HepG2 (cell line): ENCODE measurements at regions not wholly inside any gene's neighbourhood (a gene's known extent, or its start where the extent isn't known, plus 50 kb on each side); places are given as distances from the start of the nearest gene placed in this dataset.
A peak's percentile ranks its signal among the peaks of the same experiment; 100 is the strongest.

Experiments
- ATAC-seq: fragments of 200-7000 bp; cut with Tn5 transposase; 3 replicates; pipeline ENCODE4 v1.9.1; 2020; ENCODE audit warnings: mild to moderate bottlenecking, moderate library complexity
- BruUV-seq: library from RNA; stranded (reverse); fragments of 400-500 nt; replicated peaks from 2 replicates; lab custom pipeline; 2021; lab: Mats Ljungman, UMichigan
- CTCF ChIA-PET: fragments of 300-600 bp; formaldehyde crosslinking; extraction: SDS; loops from one replicate; lab custom pipeline; 2021; ENCODE audit warnings: low total read pairs, inconsistent platforms, low intra/inter-chr PET ratio; lab: Yijun Ruan, JAX
- POLR2A ChIA-PET: fragments of 350-600 bp; sonication (Branson Sonifier 250); formaldehyde crosslinking; loops from one replicate; lab custom pipeline; 2020; ENCODE audit warnings: antibody characterized with exemption, inconsistent platforms; lab: Yijun Ruan, JAX
- DNase-seq: peaks from one replicate; pipeline ENCODE4 v3.0.0-alpha.2; 2015; ENCODE audit warnings: low spot score
- FAIRE-seq: peaks from 3 replicates; lab custom pipeline; 2011; peaks lifted over from hg19 to GRCh38; lab: Jason Lieb, UNC
- H2AFZ ChIP-seq: one replicate; pipeline ENCODE4 v1.6.1; 2011; ENCODE audit warnings: low read length, inconsistent platforms
- H3K27ac ChIP-seq: fragments of 300-600 bp; 3 replicates; pipeline ENCODE4 v1.8.0; 2011; ENCODE audit warnings: mixed run types, mild to moderate bottlenecking, mixed read lengths, low read length, inconsistent platforms; ENCODE audit not compliant: insufficient read depth; ENCODE audit errors: extremely low read length
- H3K27me3 ChIP-seq, 2 experiments: fragments of 200-600 bp in 1 of 2; 2 replicates in 1 of 2; 3 replicates in 1 of 2; pipeline versions ENCODE4 v1.6.0 to v1.8.0; 2011; ENCODE audit warnings: low read length in 2 of 2, mild to moderate bottlenecking in 2 of 2, moderate library complexity in 2 of 2, inconsistent platforms in 1 of 2; ENCODE audit not compliant: insufficient read depth in 2 of 2, control insufficient read depth in 1 of 2
- H3K36me3 ChIP-seq, 2 experiments: fragments of 200-600 bp in 1 of 2; replicated peaks in 1 of 2; 2 replicates in 1 of 2; 3 replicates in 1 of 2; pipeline versions ENCODE4 v1.5.1 to v1.8.0; 2011; ENCODE audit warnings: low read length in 2 of 2, inconsistent platforms in 1 of 2; ENCODE audit not compliant: insufficient read depth in 2 of 2, control insufficient read depth in 1 of 2
- H3K4me1 ChIP-seq: 2 replicates; pipeline ENCODE4 v1.5.1; 2012; ENCODE audit warnings: low read length, inconsistent platforms; ENCODE audit not compliant: insufficient read depth
- H3K4me2 ChIP-seq: 2 replicates; pipeline ENCODE4 v1.6.0; 2011; ENCODE audit warnings: low read depth, low read length, inconsistent platforms
- H3K4me3 ChIP-seq, 3 experiments: fragments of 200-600 bp in 1 of 3; sonication (generic), shearing (Covaris generic) in 1 of 3; replicated peaks in 1 of 3; 2 replicates each; pipeline ENCODE4 v1.5.1; 2011 to 2016; ENCODE audit warnings: low read length in 3 of 3, inconsistent platforms in 2 of 3, low read depth in 2 of 3, mild to moderate bottlenecking in 2 of 3, control low read depth in 1 of 3, mixed read lengths in 1 of 3; ENCODE audit not compliant: insufficient read depth in 1 of 3
- H3K79me2 ChIP-seq: one replicate; pipeline ENCODE4 v1.6.1; 2011; ENCODE audit warnings: low read length, inconsistent platforms; ENCODE audit not compliant: insufficient read depth
- H3K9ac ChIP-seq: 2 replicates; pipeline ENCODE4 v1.6.0; 2011; ENCODE audit warnings: mild to moderate bottlenecking, low read depth, low read length, inconsistent platforms; ENCODE audit not compliant: insufficient read depth
- H3K9me3 ChIP-seq: 2 replicates; pipeline ENCODE4 v1.5.1; 2012; ENCODE audit warnings: mild to moderate bottlenecking, low read length
- H4K20me1 ChIP-seq: 2 replicates; pipeline ENCODE4 v1.6.0; 2011; ENCODE audit warnings: inconsistent platforms, mild to moderate bottlenecking, low read length, moderate library complexity; ENCODE audit not compliant: insufficient read depth
- ATF7 ChIP-seq, 2 experiments: fragments of 450-650 bp in 1 of 2; sonication (generic) in 1 of 2; formaldehyde crosslinking in 1 of 2; IDR thresholded peaks; 2 replicates each; pipeline versions ENCODE4 v1.4.0 to v1.6.1; 2016 to 2020; ENCODE audit warnings: antibody characterized with exemption in 1 of 2, mild to moderate bottlenecking in 1 of 2, missing genetic modification reagents in 1 of 2
- CEBPB ChIP-seq: IDR thresholded peaks from 2 replicates; pipeline ENCODE4 v1.6.1; 2011; ENCODE audit warnings: low read depth, low read length, improper control_type of control experiment, borderline replicate concordance
- CREB1 ChIP-seq, 2 experiments: fragments of 450-650 bp in 1 of 2; IDR thresholded peaks; 2 replicates each; pipeline ENCODE4 v1.6.1; 2016 to 2017; ENCODE audit warnings: control low read depth in 1 of 2, mild to moderate bottlenecking in 1 of 2, missing compliant biosample characterization in 1 of 2, missing genetic modification characterization in 1 of 2
- EED ChIP-seq: sonication (generic); formaldehyde crosslinking; IDR thresholded peaks from 2 replicates; pipeline ENCODE4 v1.5.0; 2020; ENCODE audit warnings: mild to moderate bottlenecking, missing genetic modification reagents
- HOXA9 ChIP-seq: sonication (generic); formaldehyde crosslinking; IDR thresholded peaks from 2 replicates; pipeline ENCODE4 v1.8.1; 2022; ENCODE audit warnings: missing genetic modification reagents, mild to moderate bottlenecking, moderate library complexity, borderline replicate concordance
- SNAI1 ChIP-seq: sonication (generic); formaldehyde crosslinking; IDR thresholded peaks from 2 replicates; pipeline ENCODE4 v1.5.0; 2020; ENCODE audit warnings: mild to moderate bottlenecking, missing genetic modification reagents, borderline replicate concordance
- SOX6 ChIP-seq, 2 experiments: fragments of 450-650 bp in 1 of 2; sonication (generic) in 1 of 2; formaldehyde crosslinking in 1 of 2; IDR thresholded peaks; 2 replicates each; pipeline versions ENCODE4 v1.4.0 to v1.6.1; 2017 to 2020; ENCODE audit warnings: antibody characterized with exemption in 1 of 2, mild to moderate bottlenecking in 1 of 2, missing genetic modification reagents in 1 of 2
- ZNF441 ChIP-seq: sonication (generic); formaldehyde crosslinking; IDR thresholded peaks from 2 replicates; pipeline ENCODE4 v1.7.0; 2021; ENCODE audit warnings: missing genetic modification reagents, borderline replicate concordance
- ZNF556 ChIP-seq: sonication (generic); formaldehyde crosslinking; IDR thresholded peaks from 2 replicates; pipeline ENCODE4 v1.4.0; 2020; ENCODE audit warnings: mild to moderate bottlenecking, missing genetic modification reagents, borderline replicate concordance
- ZNF660 ChIP-seq: sonication (generic); formaldehyde crosslinking; IDR thresholded peaks from 2 replicates; pipeline ENCODE4 v1.5.1; 2020; ENCODE audit warnings: mild to moderate bottlenecking, low read depth, missing genetic modification reagents, borderline replicate concordance
- ZNF749 ChIP-seq: sonication (generic); formaldehyde crosslinking; IDR thresholded peaks from 2 replicates; pipeline ENCODE4 v1.8.0; 2022; ENCODE audit warnings: mild to moderate bottlenecking, missing genetic modification reagents, moderate library complexity, borderline replicate concordance
- ZNF768 ChIP-seq: sonication (generic); formaldehyde crosslinking; IDR thresholded peaks from 2 replicates; pipeline ENCODE4 v1.4.0; 2020; ENCODE audit warnings: missing genetic modification reagents
- WGBS: methylation state at CpG from one replicate; pipeline ENCODE4 v1.1.6; 2017; ENCODE audit warnings: low lambda C conversion rate; 5-methylcytosine and 5-hydroxymethylcytosine counted together
- in situ Hi-C: cut with HindIII; loops from 2 replicates; pipeline ENCODE4 v1.10.0; 2017; ENCODE audit warnings: low pct_unique_long_range_greater_than_20kb; ENCODE audit not compliant: extremely low pct_ligation_motif_present
- intact Hi-C: fragments of 100-400 bp; cut with micrococcal nuclease; formaldehyde crosslinking; loops from one replicate; pipeline ENCODE4 v1.10.0; 2022; ENCODE audit not compliant: unreplicated experiment

GRCh38 chr6:112831022-112831421, 483.9 kb downstream of the RFPL4B start:
- Histone ChIP-seq H3K27ac (no peak overlapping the region), H3K9ac (no peak overlapping the region)
- TF ChIP-seq ZNF749 (CRISPR knock-in tag) (no peak), CEBPB (no peak), ZNF768 (CRISPR knock-in tag) (no peak), EED (no peak), SOX6 (IDR thresholded peaks at IDR 0.05) (no peak), SOX6 (CRISPR knock-in tag; IDR thresholded peaks at IDR 0.05) (no peak), ZNF660 (CRISPR knock-in tag) (no peak), ATF7 (IDR thresholded peaks at IDR 0.05) (no peak), ATF7 (CRISPR knock-in tag; IDR thresholded peaks at IDR 0.05) (no peak), SNAI1 (CRISPR knock-in tag) (no peak), ZNF441 (no peak)

GRCh38 chr6:112833581-112834131, 486.5 kb downstream of the RFPL4B start:
- ATAC-seq (no peak), FAIRE-seq (no peak), DNase-seq (no peak)
- no peaks in the 10 kb centered on the region for H3K36me3 ChIP-seq
- CTCF ChIA-PET, result no interaction called here
- POLR2A ChIA-PET, result no interaction called here
- no peaks in the 10 kb centered on the region for H4K20me1 ChIP-seq
- intact Hi-C loops (no loop called here), in situ Hi-C loops (no loop called here)
- H3K9ac ChIP-seq, result no peak overlapping the region
- no peak overlapping the region for H2AFZ ChIP-seq
- no peak overlapping the region for H3K4me2 ChIP-seq
- no peaks in the 10 kb centered on the region for H3K4me1 ChIP-seq
- H3K9me3 ChIP-seq, result no peaks in the 10 kb centered on the region
- TF ChIP-seq CREB1 (IDR thresholded peaks at IDR 0.05), result peak; percentile 79
- no peak for TF ChIP-seq CREB1 (CRISPR knock-in tag; IDR thresholded peaks at IDR 0.05)
- TF ChIP-seq CEBPB, result 0 out of 2 replicates have a peak, but pooled peaks have one; percentile 9
- no peak for TF ChIP-seq HOXA9 (CRISPR knock-in tag)
- no peak for TF ChIP-seq ZNF556 (CRISPR knock-in tag)
- peak; percentile 92 for TF ChIP-seq ATF7 (IDR thresholded peaks at IDR 0.05)
- TF ChIP-seq ATF7 (CRISPR knock-in tag; IDR thresholded peaks at IDR 0.05), result no peak
- no peak overlapping the region for H3K27ac ChIP-seq
- no TSS peak for BruUV-seq
- H3K27me3 ChIP-seq, result no peaks in the 10 kb centered on the region
- H3K4me3 ChIP-seq, result no peak overlapping the region
- WGBS, result under 1% methylated on average over 4 of the region's 4 CpGs
- H3K79me2 ChIP-seq, result no peaks in the 10 kb centered on the region

More at GRCh38 chr6:112831022-112831421, 483.9 kb downstream of the RFPL4B start:
- Histone ChIP-seq H3K9me3 (no peaks in the 10 kb centered on the region), H4K20me1 (no peaks in the 10 kb centered on the region), H3K36me3 (no peaks in the 10 kb centered on the region), H3K27me3 (no peaks in the 10 kb centered on the region), H3K4me1 (no peaks in the 10 kb centered on the region), H3K79me2 (no peaks in the 10 kb centered on the region), H3K4me2 (no peak overlapping the region), H3K4me3 (no peak overlapping the region), H2AFZ (no peak overlapping the region)
- in situ Hi-C loops (no loop called here), intact Hi-C loops (no loop called here)
- BruUV-seq, result no TSS peak
- POLR2A ChIA-PET, result no interaction called here
- FAIRE-seq (no peak), DNase-seq (no peak), ATAC-seq (no peak)
- CTCF ChIA-PET, result no interaction called here
- 0% methylated on average over 1 of the region's 1 CpG for WGBS
